GM12891 (cell line): ENCODE measurements at regions not wholly inside any gene's neighbourhood (a gene's known extent, or its start where the extent isn't known, plus 50 kb on each side); places are given as distances from the start of the nearest gene placed in this dataset.

Experiments
- DNase-seq: peaks from one replicate; pipeline ENCODE4 v3.0.0; 2011; ENCODE audit warnings: low spot score; ENCODE audit not compliant: insufficient read length
- FAIRE-seq: peaks from 2 replicates; lab custom pipeline; 2011; peaks lifted over from hg19 to GRCh38; lab: Jason Lieb, UNC
- PAX5 ChIP-seq: IDR thresholded peaks from 2 replicates; pipeline ENCODE4 v1.6.1; 2011; ENCODE audit warnings: low read length, moderate library complexity, mild to moderate bottlenecking; ENCODE audit not compliant: insufficient read depth, severe bottlenecking
- POLR2A ChIP-seq: IDR thresholded peaks from 2 replicates; pipeline ENCODE4 v1.6.1; 2011; ENCODE audit warnings: low read depth, low read length, control low read depth
- POLR2AphosphoS5 ChIP-seq: IDR thresholded peaks from 2 replicates; pipeline ENCODE4 v1.6.1; 2011; ENCODE audit warnings: low read depth, low read length, control low read depth
- POU2F2 ChIP-seq: IDR thresholded peaks from 2 replicates; pipeline ENCODE4 v1.6.1; 2011; ENCODE audit warnings: low read depth, mild to moderate bottlenecking, control low read depth, low read length, moderate library complexity
- SPI1 ChIP-seq: IDR thresholded peaks from 2 replicates; pipeline ENCODE4 v1.6.1; 2011; ENCODE audit warnings: low read depth, low read length, control low read depth
- TAF1 ChIP-seq: IDR thresholded peaks from 2 replicates; pipeline ENCODE4 v1.6.1; 2011; ENCODE audit warnings: low read depth, low read length, control low read depth

- no peak for DNase-seq
- TF ChIP-seq PAX5: no peak
- no peak for TF ChIP-seq POLR2A
- TF ChIP-seq SPI1: no peak
- TF ChIP-seq POLR2AphosphoS5: no peak
- TF ChIP-seq POU2F2: no peak
- no peak for FAIRE-seq
Observed at GRCh38 chr18:73292156-73292555, 424.4 kb upstream of the NETO1 start.

- no peak for FAIRE-seq
- DNase-seq: no peak
- TF ChIP-seq TAF1 (no peak), POLR2A (no peak), POU2F2 (no peak), PAX5 (no peak), POLR2AphosphoS5 (no peak), SPI1 (no peak)
Observed at GRCh38 chr18:73288813-73289212, 421.0 kb upstream of the NETO1 start.

GRCh38 chr18:73286584-73286983, 418.8 kb upstream of the NETO1 start:
- FAIRE-seq (no peak), DNase-seq (no peak)
- TF ChIP-seq TAF1: no peak
- no peak for TF ChIP-seq POLR2A

GRCh38 chr18:73283788-73284187, 416.0 kb upstream of the NETO1 start:
- DNase-seq: no peak
- no peak for TF ChIP-seq SPI1
- TF ChIP-seq POU2F2: no peak
- no peak for TF ChIP-seq POLR2A
- no peak for FAIRE-seq

DNA sequence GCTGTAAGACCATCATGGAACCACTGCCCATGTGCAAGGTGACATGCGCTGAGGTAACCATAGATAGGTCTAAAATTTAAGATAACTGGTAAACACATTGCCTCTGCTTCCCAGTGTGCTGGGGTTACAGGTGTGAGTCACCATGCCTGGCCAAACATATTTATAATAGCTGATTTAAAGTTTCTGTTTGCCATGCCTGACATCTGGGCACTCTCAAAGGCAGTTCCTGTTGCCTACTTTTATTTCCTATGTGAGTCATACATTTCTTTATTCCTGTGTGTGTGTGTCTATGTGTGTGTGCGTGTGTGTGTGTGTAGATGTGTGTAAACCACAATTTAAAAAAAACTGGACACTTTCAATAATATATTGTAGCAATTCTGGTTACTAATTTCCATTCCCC, 415.2 kb upstream of the NETO1 start:
- DNase-seq (no peak), FAIRE-seq (no peak)
- TF ChIP-seq TAF1: no peak
- TF ChIP-seq SPI1: no peak
- TF ChIP-seq POLR2AphosphoS5: no peak
- TF ChIP-seq POU2F2: no peak
- TF ChIP-seq PAX5: no peak
- no peak for TF ChIP-seq POLR2A

DNA sequence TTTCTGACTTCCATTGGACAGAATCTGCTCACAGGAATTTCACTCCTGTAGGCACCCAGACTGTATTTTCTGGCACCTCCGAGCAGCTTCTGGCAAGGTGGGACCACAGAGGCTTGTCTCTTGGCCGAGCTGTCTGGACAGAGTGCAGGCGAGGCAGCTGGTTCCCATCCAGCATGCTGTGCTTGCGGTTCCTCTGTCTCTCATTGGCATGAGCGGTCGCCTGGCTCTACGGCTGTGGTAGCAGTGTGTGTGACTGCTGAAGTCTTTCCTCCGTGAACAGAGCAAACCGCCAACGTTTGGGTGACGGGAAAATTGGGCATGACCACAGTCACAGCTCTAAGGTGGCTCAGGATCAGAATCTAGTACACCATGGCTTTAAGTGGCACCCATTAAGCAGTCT, 411.7 kb upstream of the NETO1 start:
- no peak for DNase-seq
- FAIRE-seq: no peak
- TF ChIP-seq PAX5 (no peak), POLR2A (no peak), SPI1 (no peak), POLR2AphosphoS5 (no peak), POU2F2 (no peak), TAF1 (no peak)

GRCh38 chr18:73274812-73275621, 407.2 kb upstream of the NETO1 start:
- TF ChIP-seq SPI1 (no peak), TAF1 (no peak), POLR2A (no peak), PAX5 (no peak), POU2F2 (no peak), POLR2AphosphoS5 (no peak)
- FAIRE-seq: no peak

GRCh38 chr18:73270920-73271634, 403.3 kb upstream of the NETO1 start:
- no peak for FAIRE-seq
- TF ChIP-seq POLR2AphosphoS5 (no peak), SPI1 (no peak), PAX5 (no peak), POU2F2 (no peak), POLR2A (no peak), TAF1 (no peak)

More at GRCh38 chr18:73274812-73275621, 407.2 kb upstream of the NETO1 start:
- DNase-seq: no peak

DNA sequence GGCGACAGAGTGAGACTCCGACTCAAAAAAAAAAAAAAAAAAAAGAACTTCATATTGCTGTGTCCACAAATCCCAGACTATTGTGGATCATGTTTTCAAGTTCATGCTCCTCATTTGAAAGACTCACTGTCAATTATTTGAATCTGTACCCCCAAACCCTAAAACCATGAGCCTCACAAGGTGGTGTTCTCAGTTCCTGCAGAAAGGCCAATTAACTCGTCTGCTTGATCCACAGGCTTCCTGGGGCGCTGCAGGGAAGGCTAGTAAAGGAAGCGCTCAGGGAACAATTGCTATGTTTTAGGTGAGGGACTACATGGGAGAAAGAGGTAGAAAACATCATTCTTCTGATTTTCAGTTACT, 396.8 kb upstream of the NETO1 start:
- TF ChIP-seq TAF1: no peak
- no peak for TF ChIP-seq POLR2A
- TF ChIP-seq PAX5: no peak
- TF ChIP-seq SPI1: no peak
- TF ChIP-seq POU2F2: no peak
- TF ChIP-seq POLR2AphosphoS5: no peak
- DNase-seq: no peak
- FAIRE-seq: no peak

More at GRCh38 chr18:73270920-73271634, 403.3 kb upstream of the NETO1 start:
- DNase-seq: no peak

DNA sequence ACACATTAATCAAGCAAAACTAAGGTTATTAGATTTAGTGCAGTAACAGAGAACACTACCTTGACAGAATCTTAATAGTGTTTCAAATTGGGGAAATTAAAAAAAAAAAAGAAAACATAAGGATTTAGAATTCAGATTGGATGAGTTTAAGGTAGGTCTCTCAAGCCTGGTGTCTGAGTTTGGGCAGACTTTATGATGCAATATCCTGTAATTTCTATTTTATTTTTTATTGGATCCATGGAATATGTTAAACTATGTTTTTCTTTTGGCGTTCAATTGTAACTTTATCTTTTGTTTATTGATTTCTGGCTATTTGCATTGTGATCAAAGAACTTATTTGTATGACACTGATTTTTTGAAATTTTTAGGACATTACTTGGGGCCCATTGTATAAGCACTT, 394.1 kb upstream of the NETO1 start:
- no peak for FAIRE-seq
- TF ChIP-seq POLR2AphosphoS5: no peak
- no peak for TF ChIP-seq POU2F2
- TF ChIP-seq SPI1: no peak
- no peak for TF ChIP-seq POLR2A
- no peak for TF ChIP-seq TAF1
- TF ChIP-seq PAX5: no peak
- DNase-seq: no peak
